ENCODE measurements at regions not wholly inside any gene's neighbourhood (a gene's known extent, or its start where the extent isn't known, plus 50 kb on each side); places are given as distances from the start of the nearest gene placed in this dataset.

DNA sequence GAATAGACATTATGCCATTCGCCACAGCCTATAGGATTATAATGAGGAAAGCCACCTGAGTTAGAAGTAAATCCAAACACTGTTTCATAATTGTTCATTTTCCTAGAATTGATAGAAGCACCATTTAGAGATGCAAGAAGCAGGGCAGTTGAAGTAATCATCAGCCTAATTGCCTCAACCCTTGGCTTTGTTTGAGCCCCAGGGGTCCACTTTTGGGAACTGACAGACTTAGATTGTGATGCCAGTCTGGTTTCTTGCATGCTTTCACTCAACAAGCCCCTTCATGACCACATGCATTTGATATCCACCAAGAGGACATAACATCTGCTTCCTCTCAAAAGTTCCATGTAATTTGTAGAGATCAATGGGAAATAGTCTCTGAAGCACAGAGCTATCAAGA is 97.2 kb upstream of the COL8A1 start:
- DNase-seq = no peak

DNA sequence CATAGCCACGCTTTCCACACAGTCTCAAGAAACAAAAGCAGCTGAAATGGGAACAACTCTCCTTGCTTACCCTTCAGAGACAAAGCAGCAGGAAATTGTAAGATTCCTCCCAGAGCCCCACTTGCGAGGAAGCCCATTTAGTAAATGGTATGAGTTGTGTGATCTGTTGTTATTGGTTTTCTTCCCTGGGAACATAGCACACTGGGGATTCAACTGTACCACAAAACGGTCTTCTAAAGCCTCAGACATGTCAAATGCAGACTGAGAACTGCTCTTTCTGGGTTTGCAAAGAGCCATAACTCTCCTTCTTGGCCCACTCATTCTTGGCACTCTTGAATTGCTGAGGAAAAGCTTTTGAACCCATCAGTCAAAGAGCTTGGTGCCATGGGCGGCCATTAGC is 101.0 kb upstream of the COL8A1 start:
- DNase-seq = no peak

DNA sequence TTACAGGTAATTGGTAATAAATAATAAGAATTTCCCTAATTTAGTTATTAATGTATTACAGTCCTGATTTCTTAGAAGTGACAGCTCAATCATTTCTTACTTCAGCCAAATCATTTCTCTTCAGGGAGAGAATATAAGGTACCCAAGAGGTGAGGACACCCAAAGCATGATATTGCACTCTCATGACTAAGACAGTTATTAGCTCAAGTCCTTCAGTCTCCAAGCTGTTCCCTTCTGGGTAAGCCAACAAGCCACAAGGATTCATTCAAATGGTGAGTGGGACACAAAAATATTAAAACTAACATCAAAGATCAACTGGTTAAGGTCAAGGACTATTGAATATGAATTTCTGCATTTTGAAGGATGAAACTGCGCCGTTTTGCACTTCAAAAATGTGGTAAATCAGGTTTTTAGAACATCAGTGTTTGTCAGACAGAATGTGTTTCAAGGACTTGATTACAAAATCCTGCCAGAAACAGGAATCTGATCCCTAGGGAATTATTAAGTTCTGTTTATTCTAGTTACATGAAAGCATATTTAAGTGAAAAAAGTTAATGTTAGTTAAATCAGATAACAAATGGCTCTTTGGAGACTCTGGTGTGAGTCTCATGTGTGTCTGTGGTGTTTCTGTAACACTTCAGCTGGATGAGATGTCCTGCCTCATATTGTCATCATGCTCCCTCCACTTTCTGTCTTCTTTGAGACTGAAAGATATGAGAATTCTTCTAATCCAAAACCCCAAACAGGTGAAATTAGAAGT is 101.7 kb upstream of the COL8A1 start:
- DNase-seq = no peak

DNA sequence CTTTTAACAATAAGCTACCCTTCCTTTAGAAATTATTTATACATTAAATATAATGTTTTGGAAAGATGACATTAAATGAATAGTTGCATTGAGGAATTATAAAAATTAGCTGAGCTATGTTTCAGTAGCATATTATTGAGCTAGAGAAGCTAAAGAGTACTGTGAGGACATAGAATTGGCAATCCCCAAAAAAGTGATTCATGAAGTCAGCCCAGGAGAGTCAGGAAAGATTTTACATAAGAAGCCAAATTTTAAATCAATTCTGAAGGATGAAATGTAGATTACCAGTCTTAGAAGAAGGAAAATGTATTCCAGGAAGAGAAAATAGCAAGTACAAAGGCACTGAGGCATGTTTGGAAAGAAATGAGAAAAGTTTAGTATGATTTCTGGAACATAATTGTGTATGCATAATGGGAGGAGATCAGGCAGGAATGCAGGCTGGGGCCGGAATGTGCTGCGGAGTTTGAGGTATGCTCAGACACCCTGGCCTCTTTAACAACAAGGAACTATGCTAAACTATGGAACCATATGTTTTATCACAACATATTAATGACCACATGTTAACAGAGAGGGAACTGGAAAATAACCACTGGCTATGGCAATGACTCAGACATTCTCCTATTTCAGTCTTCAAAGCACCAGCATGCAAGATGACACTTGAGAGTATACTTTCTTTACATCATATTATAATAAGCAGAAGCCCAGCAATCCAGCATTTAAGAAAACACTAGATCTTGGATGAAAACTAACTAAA is 103.3 kb upstream of the COL8A1 start:
- DNase-seq = no peak

DNA sequence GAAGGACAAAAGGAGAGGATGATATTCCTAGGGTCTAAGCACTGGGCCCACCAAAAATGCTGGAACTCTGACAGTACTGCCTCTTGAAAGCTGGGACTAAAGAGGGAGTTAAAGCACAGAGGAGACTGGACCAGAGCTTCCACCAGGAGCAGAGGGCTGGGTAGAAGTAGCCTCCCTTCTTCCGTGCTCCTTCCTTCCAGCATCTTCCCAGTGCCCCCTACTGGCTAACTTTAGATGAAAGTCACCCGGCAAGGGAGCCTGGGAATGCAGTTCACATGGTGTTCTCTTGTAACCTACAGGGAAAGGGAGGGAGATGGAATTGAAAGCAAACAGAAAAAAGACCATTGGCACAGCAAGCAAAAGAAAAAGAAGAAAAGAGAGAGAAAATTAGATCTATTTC is 106.1 kb upstream of the COL8A1 start:
- DNase-seq = peak; percentile 41

DNA sequence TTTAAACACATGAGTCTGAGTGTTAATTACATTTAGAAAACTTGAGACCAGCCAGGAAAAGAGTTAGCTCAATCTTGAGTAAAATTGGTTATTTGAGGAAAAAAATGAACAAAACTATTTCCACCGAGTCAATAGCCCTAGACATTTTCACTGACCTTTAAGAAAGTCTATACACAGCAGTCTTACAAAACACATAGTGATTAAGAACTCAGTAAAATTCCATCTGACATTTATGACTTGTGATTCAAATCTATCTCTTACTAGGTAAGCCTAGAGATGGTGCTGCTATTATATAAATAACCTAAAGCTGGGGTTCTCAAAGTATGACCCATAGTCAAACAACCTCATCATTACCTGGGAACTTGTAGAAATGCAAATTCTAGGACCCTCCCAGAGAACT is 109.1 kb upstream of the COL8A1 start:
- no peak for DNase-seq

DNA sequence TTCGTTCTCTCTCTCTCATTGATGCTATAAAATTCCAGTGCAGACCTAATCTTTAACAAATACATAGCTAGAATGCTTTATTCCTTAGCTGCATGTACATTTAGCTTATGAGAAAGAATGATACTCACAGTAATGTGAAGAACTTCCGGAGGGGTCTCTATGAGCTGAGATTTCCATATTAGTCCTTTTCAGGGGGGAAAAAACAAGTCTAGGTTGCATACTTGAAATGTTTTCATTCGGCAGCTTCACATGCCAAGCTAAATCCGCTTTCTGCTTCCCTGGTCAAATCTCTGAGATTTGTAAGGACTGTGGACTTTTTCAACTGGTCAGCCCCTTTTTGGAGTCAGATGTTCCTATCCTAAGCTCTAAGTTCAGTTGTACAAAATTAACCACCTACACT is 111.5 kb upstream of the COL8A1 start:
- no peak for DNase-seq

DNA sequence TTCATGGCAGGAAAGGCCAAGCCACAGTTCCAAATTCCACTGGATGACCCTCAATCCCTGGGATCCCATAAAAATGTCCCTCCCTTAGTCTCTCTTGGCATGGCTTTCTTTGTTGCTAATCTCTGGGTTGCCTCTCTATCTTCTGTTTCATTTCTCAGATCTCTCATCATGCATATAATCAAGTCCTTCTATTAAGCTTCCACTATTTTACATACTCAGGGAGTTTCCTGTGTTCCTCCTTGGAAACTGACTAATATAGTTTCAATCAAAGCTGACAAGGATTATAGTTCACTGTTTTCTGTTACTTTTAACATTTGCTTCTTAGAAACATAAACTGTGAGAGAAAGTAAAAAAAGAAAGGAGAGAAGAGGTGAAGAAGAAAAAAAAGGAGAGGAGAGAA is 113.8 kb upstream of the COL8A1 start:
- DNase-seq = no peak

DNA sequence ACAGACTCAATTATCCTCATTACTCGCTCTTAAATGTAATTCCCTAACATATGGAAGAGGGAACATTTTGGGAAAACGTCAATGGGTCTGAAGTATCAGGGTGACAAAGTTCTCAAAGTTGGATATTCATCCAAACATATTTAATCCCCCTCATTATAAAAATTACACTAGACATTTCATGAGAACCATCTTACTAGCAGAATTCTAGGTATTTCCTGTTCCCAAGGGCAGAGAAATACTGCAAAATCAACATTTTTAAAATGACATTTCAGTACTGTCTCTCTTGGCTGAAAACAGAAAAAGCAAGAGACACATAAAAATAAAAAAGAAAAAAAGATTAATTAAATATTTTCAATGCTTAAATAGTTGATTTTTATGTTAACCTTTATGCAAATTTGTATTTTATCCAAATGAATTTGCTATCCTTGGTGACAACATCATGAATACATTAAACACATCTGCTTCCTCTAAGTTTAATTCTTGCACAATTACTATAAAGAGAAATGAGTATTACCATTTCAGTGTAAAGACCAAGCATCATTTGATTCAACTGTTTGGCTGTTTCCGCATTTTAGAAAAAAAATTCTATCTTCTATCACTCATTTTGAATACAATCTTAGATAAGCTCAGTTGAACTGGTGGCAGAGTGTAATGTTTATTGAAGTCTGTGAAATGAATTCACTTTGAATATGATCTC is 114.8 kb upstream of the COL8A1 start:
- DNase-seq = no peak

DNA sequence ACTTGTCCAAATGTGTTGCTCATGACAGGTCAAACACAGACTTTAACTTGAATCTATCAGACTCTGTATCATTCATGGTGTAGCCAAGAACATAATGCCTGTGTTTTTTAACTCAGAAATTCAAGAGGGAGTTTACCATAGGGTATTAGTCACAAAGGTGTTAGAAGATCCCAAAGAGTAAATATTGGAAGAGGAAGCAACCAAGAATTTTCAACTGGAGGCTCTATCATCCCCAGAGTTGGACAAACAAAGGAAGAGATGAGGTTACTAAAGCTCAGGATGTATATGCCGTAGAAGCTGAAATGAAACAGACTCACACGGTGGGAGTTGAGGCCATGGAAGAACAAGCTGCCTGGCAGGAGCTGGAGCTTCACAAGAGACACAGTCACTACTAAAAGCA is 116.2 kb upstream of the COL8A1 start:
- DNase-seq = no peak

DNA sequence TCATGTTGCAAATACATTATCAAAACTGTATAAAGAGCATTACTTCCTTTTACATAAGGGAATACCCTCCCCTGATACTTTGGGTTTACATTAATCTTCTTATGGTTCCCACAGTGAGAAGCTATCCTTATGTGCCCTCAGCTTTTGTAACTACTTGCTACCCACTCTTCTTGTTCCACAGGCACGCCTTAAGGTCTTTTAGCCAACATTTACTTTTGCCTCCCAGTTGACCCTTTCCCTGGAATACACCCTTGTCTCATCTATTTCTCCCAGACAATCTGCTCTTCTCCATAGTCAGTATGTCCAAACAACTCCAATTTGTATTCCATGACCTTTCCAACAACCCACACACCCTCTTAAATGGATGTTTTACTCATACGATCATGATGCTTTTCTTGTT is 116.8 kb upstream of the COL8A1 start:
- DNase-seq = no peak

DNA sequence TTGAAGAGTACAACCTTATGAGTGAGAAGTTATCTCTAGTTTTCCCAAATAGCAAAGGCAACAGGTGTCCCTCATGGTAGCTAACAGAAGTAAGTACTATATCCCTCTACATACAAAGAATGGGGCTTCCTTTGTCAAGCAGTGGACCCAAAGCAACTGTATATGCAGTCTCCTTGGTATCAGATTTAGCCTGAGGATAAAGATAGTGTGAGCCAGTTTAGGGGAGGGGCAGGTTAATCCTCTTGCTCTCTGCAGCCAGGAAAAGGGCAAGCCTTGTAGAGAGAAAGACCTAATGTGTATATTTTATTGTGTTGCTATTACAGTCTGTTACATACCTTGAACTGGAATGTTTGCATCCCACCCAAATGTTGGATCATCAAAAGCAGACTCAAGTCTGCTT is 117.9 kb upstream of the COL8A1 start:
- DNase-seq = no peak

DNA sequence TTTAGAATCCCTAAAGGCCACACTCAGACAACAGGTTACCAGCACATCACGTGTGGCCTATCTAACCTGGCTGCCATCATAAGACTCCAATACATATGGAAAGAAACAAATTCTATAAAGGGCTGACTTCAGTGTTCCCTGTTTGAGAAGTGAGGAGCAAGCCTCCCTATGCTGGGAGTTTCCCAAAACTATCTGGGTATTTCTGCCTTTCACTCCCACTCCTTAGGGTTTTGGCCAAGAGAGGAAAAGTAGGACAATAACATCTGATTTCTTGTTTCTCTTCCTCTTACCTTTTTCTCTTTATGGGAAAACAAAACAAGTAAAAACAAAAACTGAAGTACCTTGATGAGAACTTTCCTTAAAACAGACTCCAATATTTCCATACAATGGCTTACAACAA is 121.5 kb upstream of the COL8A1 start:
- no peak for DNase-seq

DNA sequence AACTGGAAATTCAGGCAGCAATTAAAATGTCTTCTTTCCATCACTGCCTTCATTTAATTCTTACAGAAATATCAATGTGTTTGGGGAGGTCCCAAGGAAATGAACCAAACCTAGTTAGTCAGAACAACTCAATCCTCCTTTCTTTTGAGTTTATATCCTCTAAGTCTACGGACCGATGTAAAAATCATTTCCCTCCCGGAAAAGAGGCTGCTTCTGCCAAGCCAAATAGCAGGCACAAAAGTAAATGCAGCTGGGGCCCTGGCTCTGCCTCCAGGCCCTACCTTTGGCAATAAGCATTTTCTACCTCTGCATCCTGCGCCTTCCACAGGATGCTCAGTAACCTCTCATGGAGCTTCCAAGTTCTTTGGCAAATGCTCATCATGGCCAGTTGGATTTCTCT is 122.5 kb upstream of the COL8A1 start:
- no peak for DNase-seq

DNA sequence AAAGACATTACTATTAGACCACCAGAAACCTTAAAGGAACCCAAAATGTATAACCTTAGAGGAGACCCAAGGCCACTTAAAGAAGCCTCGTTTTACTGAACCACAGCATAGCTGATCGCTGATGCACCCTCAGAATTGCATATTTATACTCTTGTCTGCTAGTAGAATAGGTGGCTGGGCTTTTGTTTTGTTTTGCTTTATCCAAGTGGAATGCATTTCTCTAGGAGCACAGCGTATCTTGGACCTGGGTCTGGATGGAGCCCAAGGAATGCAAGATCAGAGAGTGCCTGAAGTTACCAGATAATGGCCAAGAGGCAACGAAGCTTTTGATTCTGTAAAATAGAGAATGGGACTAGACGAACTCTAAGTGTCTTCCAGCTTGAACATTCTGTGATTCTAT is 129.2 kb upstream of the COL8A1 start:
- no peak for DNase-seq

DNA sequence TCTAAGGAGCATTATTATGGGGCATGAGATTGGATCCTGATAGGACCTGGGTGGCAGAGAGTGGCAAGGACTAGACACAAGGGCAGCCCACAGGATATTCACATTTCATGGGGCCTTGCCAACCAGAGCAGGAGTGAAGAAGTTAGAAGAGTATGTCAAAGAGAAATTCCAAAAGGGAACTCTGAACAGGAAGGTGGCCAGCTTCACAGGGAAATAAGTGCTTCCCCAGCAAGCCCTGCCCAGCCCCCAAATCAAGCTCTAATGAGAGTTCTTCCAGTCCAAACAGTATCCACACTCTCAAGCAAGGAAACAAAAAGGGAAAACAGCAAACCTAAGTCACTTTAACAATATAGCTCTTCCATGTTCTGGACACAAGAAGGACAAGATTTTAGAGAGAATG is 130.2 kb upstream of the COL8A1 start:
- DNase-seq = no peak

DNA sequence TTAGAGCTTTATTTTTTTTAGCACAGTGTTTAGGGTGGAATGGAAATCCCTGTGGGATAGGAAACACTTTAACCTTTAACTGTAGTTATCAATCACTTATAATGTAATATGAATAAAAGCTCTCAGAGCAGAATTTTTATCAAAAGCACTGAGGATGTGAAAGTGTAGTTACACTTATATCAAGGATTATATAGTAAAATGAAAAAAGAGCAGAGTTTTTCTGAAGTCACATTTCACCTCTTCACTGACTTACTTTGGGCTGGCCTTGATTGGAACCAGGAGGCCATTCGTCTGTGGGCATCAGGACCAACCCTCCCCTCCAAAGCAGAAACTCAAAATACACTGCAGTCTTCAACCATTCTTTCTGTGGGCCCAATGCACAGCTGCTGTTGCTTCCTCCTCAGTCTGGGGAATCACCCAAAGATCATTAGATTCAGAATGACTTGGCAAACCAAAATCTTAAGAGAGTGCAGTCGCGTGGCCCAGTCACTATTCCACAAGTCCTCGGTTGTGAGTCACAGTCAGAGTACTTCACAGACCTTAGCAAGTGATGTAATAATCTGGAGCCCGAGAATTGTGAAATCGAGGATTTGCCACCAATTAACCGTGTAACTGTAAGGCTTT is 132.6 kb upstream of the COL8A1 start:
- no peak for DNase-seq

DNA sequence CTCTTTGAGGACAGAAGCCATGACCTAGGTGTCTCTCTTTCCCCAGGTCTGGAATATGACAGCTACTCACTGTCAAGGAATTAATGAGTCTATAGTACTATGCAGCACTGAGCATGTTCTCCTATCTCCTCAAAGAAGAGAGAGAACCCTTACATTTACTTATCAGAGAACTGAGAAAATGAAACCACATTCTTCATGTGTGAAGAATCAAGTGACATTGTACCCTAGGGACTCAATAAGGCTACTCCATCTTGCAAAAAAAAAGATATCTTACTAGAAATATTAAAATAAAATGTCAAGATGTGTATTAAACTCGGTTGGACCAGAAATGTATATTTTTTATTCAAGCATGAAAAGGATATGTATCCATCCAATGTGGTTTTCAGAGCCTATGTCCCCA is 133.2 kb upstream of the COL8A1 start:
- DNase-seq = no peak

DNA sequence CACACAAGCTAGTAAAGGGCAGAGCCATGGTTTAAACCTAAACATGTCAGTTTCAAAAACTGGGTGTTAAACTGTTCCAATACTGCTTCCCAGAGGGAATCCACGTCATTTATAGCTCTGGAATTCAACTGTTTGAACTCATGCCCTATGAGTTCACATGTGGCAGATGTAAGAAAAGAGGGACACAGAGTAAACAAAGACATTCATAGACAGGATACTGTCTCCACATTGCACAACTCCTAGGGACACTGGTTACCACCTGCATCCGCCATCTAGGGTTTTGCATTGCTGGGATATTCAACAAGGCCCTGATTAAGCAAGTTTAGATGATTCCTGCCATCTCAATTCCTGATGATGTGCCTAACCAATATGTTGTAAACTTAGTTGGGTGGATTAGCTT is 134.1 kb upstream of the COL8A1 start:
- DNase-seq = no peak

DNA sequence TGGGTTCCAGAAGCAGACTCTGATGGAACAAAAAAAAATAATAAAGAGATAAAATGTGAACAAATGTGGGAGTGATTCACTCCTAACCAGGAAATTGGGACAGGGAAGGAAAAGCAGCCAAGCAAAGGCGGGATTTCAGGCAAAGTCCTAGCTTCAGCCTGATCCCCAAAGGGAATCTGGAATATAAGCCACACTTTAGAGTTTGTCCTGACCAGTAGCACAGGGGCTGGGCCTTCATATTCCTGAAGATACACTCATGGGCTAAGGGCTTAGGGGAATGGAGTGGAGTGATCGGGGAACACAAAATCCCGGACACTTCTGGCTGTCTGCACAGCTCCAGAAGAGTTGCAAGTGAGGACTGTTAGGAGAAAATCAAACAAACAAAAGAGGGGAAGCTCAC is 135.0 kb upstream of the COL8A1 start:
- no peak for DNase-seq

DNA sequence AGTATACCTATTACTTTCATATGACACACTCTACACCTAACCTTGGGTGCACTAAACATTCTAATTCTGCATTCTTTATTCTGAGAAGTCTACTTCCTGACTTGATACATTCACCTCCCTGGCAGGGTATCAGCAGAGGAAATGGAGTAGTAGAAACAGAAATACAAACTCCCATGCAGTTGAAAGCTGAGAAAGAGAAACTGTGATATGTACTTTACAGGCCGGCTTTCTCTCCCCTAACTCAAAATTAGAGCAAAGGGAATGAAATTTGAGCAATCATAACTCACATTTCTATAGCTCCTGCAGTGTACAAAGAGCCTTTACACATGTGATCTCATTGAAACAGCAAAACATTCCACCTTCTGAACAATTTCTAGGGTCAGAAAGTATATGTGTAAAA is 135.5 kb upstream of the COL8A1 start:
- no peak for DNase-seq

DNA sequence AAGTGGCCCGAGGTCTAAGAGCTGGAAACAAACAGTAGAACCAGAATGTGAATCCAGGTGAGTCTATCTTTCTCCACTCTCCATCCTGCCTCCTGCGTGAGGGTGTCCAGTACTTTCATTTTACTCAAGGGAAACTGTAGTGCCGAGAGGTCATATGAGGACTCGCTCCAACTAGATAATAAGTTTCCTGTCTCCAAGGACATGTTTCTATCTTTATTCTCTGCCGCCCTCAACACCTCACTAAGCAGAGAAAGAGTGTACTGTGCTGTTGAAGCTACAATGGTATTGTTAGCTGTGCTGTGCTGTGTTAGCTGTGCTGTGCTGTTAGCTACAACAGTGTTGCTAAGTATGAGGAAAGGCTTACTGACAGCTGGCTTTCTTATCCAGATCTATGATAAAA is 137.9 kb upstream of the COL8A1 start:
- no peak for DNase-seq

DNA sequence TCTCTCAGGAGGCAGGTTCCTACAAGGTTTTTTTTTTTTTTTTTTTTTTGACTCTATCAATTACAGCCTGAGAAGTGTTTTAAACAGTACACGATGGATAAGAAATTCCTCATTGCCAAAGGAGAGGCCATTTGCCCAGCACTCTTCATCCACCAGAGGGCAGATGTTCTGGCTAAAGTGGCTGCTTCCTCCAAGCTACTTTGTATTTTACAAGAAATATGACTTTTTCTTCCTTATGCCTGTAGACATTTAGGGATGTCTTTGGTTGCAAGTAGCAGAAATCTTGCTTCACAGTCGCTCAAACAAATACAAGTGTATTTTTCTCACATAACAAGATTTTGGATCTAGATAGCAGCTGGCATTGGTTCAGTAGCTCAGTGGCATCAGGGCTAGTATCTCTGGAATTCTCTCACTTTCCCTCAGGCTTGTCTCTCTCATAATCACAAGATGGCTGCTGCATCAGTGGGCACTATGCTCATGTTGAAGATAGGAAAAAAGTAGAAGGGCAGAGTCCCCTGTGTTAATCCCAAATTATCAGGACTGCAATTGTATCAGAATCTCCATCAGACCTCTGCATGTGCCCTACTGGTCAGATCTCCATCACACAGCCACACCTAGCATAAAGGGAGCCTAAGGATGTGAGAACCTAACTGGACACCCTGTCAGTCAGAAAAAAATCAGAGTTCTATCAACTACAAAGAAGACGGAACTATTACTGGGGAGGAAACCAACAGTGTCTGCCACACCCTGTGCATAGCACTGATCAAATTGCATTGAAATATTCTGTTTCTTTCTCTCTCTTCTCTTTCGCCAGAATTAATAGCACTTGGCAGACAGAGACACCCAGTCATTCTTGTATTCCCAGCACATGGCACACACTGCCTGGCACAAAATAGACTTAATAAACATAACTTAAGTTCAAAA is 138.9 kb upstream of the COL8A1 start:
- DNase-seq = peak; percentile 21
